ENCODE measurements at regions not wholly inside any gene's neighbourhood (a gene's known extent, or its start where the extent isn't known, plus 50 kb on each side); places are given as distances from the start of the nearest gene placed in this dataset.

DNA sequence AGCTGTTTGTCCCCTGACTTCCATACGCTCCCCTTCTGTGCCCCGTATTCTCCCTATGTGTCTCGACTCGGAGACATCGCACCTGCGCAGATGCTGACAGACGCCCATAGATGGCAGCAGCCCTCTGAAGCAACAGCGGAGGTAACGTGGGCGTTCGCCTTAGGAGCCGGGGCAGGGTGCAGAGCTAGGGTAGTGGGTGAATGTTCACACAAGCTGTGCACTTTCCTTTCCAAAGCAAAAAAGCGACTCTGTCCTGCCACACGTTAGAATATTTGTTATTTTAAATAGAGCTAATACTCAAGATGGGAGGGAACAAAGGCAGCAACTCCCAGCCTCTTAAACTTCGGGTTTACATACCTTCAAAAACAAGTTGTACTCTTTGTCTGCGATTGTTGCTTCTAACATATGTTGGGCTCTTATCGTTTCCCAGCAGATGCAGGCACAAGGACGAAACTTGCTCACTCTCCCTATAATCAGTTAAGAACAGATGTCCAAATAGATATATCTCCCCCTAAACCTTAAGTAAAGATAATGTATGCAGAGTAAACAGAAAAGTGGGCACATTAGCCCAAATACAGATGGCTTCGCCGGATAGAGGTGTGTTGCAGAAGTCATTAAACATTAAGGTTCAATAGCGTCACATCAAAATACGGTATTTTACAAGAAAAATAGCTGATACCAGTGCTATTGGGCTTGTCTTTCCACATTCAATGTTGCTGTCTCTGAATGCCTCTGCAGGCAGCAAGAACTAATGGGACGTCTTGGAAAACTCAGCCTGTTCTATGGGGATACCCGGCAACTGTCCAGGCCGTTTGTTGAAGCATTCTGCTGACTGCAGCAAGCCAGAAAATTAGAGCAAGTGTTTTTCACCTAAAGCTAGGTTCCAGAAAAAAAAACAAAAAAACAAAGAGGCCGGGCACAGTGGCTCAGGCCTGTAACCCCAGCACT is 340.3 kb upstream of the PRKCQ start (continued):
- TF ChIP-seq, protein P1, sequence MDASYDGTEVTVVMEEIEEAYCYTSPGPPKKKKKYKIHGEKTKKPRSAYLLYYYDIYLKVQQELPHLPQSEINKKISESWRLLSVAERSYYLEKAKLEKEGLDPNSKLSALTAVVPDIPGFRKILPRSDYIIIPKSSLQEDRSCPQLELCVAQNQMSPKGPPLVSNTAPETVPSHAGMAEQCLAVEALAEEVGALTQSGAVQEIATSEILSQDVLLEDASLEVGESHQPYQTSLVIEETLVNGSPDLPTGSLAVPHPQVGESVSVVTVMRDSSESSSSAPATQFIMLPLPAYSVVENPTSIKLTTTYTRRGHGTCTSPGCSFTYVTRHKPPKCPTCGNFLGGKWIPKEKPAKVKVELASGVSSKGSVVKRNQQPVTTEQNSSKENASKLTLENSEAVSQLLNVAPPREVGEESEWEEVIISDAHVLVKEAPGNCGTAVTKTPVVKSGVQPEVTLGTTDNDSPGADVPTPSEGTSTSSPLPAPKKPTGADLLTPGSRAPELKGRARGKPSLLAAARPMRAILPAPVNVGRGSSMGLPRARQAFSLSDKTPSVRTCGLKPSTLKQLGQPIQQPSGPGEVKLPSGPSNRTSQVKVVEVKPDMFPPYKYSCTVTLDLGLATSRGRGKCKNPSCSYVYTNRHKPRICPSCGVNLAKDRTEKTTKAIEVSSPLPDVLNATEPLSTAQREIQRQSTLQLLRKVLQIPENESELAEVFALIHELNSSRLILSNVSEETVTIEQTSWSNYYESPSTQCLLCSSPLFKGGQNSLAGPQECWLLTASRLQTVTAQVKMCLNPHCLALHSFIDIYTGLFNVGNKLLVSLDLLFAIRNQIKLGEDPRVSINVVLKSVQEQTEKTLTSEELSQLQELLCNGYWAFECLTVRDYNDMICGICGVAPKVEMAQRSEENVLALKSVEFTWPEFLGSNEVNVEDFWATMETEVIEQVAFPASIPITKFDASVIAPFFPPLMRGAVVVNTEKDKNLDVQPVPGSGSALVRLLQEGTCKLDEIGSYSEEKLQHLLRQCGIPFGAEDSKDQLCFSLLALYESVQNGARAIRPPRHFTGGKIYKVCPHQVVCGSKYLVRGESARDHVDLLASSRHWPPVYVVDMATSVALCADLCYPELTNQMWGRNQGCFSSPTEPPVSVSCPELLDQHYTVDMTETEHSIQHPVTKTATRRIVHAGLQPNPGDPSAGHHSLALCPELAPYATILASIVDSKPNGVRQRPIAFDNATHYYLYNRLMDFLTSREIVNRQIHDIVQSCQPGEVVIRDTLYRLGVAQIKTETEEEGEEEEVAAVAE (CRISPR knock-in tag; IDR thresholded peaks at IDR 0.05; ENCODE audit: borderline replicate concordance) = no peak
- peak; percentile 65 for TF ChIP-seq STAG1 (CRISPR knock-in tag; IDR thresholded peaks at IDR 0.05)
- TF ChIP-seq, protein P2, sequence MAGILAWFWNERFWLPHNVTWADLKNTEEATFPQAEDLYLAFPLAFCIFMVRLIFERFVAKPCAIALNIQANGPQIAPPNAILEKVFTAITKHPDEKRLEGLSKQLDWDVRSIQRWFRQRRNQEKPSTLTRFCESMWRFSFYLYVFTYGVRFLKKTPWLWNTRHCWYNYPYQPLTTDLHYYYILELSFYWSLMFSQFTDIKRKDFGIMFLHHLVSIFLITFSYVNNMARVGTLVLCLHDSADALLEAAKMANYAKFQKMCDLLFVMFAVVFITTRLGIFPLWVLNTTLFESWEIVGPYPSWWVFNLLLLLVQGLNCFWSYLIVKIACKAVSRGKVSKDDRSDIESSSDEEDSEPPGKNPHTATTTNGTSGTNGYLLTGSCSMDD (CRISPR knock-in tag; IDR thresholded peaks at IDR 0.05) = no peak
- TF ChIP-seq XRCC5 (optimal IDR thresholded peaks at IDR 0.05; ENCODE audit: low read length) = peak; percentile 66
- no peak for TF ChIP-seq BORCS8-MEF2B (CRISPR knock-in tag; IDR thresholded peaks at IDR 0.05)
- no peak for TF ChIP-seq ZNF441 (CRISPR knock-in tag; IDR thresholded peaks at IDR 0.05; ENCODE audit: borderline replicate concordance)
- TF ChIP-seq TAF1 (CRISPR knock-in tag; IDR thresholded peaks at IDR 0.05) = no peak
- TF ChIP-seq MLX (CRISPR knock-in tag; IDR thresholded peaks at IDR 0.05) = no peak
- TF ChIP-seq GZF1 (CRISPR knock-in tag; IDR thresholded peaks at IDR 0.05) = peak; percentile 58; the same call in 1 of the 2 replicates
- TF ChIP-seq MXD1 (CRISPR knock-in tag; IDR thresholded peaks at IDR 0.05) = no peak
- no peak for TF ChIP-seq XBP1 (CRISPR knock-in tag; IDR thresholded peaks at IDR 0.05)
- no peak for TF ChIP-seq SRSF1 (optimal IDR thresholded peaks at IDR 0.05; ENCODE audit: low read depth, low read length)
- TF ChIP-seq RAD21 (CRISPR knock-in tag; IDR thresholded peaks at IDR 0.05) = 0 out of 2 replicates have a peak, but pooled peaks have one; percentile 42
- TF ChIP-seq, protein P3, sequence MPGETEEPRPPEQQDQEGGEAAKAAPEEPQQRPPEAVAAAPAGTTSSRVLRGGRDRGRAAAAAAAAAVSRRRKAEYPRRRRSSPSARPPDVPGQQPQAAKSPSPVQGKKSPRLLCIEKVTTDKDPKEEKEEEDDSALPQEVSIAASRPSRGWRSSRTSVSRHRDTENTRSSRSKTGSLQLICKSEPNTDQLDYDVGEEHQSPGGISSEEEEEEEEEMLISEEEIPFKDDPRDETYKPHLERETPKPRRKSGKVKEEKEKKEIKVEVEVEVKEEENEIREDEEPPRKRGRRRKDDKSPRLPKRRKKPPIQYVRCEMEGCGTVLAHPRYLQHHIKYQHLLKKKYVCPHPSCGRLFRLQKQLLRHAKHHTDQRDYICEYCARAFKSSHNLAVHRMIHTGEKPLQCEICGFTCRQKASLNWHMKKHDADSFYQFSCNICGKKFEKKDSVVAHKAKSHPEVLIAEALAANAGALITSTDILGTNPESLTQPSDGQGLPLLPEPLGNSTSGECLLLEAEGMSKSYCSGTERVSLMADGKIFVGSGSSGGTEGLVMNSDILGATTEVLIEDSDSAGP (CRISPR knock-in tag; IDR thresholded peaks at IDR 0.05; ENCODE audit: borderline replicate concordance) = no peak
- TF ChIP-seq YY1 (IDR thresholded peaks at IDR 0.05; ENCODE audit: insufficient read depth, insufficient replicate concordance, low read depth, low read length) = peak; percentile 13
- TF ChIP-seq, protein P4, sequence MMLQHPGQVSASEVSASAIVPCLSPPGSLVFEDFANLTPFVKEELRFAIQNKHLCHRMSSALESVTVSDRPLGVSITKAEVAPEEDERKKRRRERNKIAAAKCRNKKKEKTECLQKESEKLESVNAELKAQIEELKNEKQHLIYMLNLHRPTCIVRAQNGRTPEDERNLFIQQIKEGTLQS (CRISPR knock-in tag; IDR thresholded peaks at IDR 0.05) = no peak
- no peak for TF ChIP-seq TEF (CRISPR knock-in tag; IDR thresholded peaks at IDR 0.05)
